Esophagus (tissue), 2 donors: ENCODE measurements at regions not wholly inside any gene's neighbourhood (a gene's known extent, or its start where the extent isn't known, plus 50 kb on each side); places are given as distances from the start of the nearest gene placed in this dataset.
"Not testable (repeated sequence)": the region's sequence is repeated elsewhere in the genome, so short reads cannot be mapped to it uniquely, and the experiment has no call there.

Experiments used
- H3K27ac ChIP-seq, 2 donors: one replicate each; pipeline ENCODE4 v1.5.1; 2013; ENCODE audit warnings: low read depth in 2 of 2, mild to moderate bottlenecking in 2 of 2, inconsistent platforms in 1 of 2, low read length in 1 of 2, moderate library complexity in 1 of 2
- H3K27me3 ChIP-seq, 2 donors: one replicate each; pipeline ENCODE4 v1.6.1; 2013; ENCODE audit warnings: low read length in 2 of 2, control low read depth in 1 of 2, mild to moderate bottlenecking in 1 of 2; ENCODE audit not compliant: insufficient read depth in 2 of 2, control insufficient read depth in 1 of 2
- H3K36me3 ChIP-seq, 2 donors: one replicate each; pipeline ENCODE4 v1.6.1; 2013; ENCODE audit warnings: low read length in 1 of 2; ENCODE audit not compliant: control insufficient read depth in 2 of 2, insufficient read depth in 2 of 2
- H3K4me1 ChIP-seq, 2 donors: one replicate each; pipeline ENCODE4 v1.6.1; 2013; ENCODE audit warnings: low read length in 1 of 2; ENCODE audit not compliant: control insufficient read depth in 2 of 2, insufficient read depth in 2 of 2
- H3K4me3 ChIP-seq, 2 donors: one replicate each; pipeline ENCODE4 v1.5.1; 2013; ENCODE audit warnings: low read length in 2 of 2, mild to moderate bottlenecking in 2 of 2, low read depth in 1 of 2, moderate library complexity in 1 of 2
- H3K9me3 ChIP-seq, 2 donors: one replicate each; pipeline ENCODE4 v1.6.1; 2013; ENCODE audit warnings: mild to moderate bottlenecking in 2 of 2, low read depth in 1 of 2, low read length in 1 of 2, moderate library complexity in 1 of 2; ENCODE audit not compliant: control insufficient read depth in 2 of 2, insufficient read depth in 1 of 2
- WGBS, 2 donors: extraction: QIAGEN DNeasy Blood & Tissue Kit; methylation state at CpG; one replicate each; pipeline ENCODE4 v1.1.7; 2013; 5-methylcytosine and 5-hydroxymethylcytosine counted together
- donor health status: healthy with polysubstance abuse.
- donor health status: Bipolar disorder and iron deficiency.

DNA sequence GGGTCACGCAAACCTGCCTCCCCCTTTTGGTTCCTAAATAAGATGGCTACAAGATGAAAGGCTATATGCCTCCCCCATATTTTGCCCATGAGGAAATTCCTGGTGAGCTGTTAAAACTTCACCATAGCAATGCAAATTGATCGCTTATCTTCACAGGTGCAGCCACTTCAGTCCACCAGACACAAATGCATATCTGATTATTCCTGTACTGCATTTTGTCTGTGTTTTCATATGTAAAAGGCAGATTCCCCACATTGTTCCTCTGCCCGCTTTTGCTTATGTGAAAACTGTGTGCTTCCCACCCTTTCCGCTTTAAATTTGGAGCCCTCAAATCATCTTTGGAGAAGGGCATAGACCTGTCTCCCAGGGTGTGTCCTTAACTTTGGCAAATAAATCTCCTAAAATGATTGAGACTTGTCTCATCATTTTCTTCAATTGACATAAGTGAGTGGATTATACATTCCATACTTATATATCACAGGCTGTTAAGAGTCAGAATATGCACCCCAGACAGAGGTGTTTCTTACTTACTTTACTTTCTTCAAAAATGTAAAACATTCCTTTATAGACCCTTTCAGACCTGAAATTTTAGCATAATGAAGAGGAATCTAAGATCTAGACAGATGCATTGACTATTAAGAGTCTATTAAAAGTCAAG, 116.4 kb downstream of the CASP12 start:
- Histone ChIP-seq H3K27ac (no peak overlapping the region), H3K4me1 (peaks cover 0 to 2% of the 10 kb centered on the region in 2 donors), H3K4me3 (no peak overlapping the region), H3K27me3 (no peaks in the 10 kb centered on the region), H3K9me3 (no peaks in the 10 kb centered on the region), H3K36me3 (no peaks in the 10 kb centered on the region)
- 91% methylated on average over 4 of the region's 4 CpGs for WGBS, 2 donors

DNA sequence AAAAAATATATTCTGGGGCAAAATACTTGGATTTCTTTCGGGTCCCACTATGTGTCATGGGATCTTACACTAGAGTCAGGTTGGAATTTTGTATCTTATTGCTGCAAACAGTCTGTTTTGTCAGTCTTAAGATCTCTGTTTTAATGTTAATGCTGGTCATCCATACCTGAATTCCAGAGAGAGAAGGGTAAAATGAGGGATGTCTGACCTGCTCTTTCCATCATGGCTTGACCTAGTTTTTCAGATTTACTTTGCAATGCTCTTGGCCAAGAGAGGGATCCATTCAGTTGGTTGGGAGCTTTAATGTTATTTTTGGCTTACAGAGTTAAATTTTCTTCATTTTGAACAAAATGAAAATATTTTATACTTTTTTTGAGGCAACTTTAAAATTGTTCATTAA, 117.2 kb downstream of the CASP12 start:
- Histone ChIP-seq H3K27me3 (no peaks in the 10 kb centered on the region), H3K27ac (no peak overlapping the region), H3K4me1 (peaks cover 0 to 2% of the 10 kb centered on the region in 2 donors), H3K4me3 (no peak overlapping the region), H3K36me3 (no peaks in the 10 kb centered on the region), H3K9me3 (no peaks in the 10 kb centered on the region)
- 69 to 82% methylated on average over 1 of the region's 1 CpG for WGBS, 2 donors

DNA sequence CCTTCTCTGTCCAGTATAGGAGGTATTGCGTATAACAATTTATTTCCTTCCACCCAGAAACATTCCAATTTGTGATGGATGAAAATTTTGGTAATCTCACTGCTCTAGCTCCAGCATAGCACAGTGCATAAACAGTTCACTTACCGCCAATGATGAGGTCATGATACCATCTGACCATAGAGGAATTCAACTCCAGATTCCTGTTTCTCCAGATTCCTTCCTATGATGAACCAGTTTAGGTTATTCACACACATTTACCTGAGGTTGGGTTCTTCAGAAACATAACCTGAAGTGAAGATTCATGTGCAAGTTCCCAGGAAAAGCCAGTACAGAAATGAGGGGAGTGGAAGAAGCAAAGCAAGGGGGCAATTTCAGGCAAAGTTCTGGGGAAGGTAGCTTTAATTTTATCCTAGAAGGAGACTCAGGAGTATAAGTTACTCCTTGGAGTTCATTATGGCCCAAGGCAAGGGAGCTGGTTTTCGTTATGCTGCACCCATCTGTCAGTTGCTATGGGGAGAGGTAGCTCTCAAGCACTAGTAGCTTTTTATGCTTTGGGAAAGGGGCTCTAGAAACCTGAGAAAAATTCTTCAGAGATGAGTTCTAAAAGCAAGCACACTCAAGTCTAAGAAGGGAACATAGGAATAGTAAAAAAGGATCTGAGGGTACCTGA, 121.6 kb downstream of the CASP12 start:
- H3K4me1 ChIP-seq = peaks cover 0 to 2% of the 10 kb centered on the region in 2 donors
- no peaks in the 10 kb centered on the region for H3K27me3 ChIP-seq
- no peaks in the 10 kb centered on the region for H3K36me3 ChIP-seq
- no peaks in the 10 kb centered on the region for H3K9me3 ChIP-seq
- WGBS, 2 donors = 84 to 86% methylated on average over 3 of the region's 3 CpGs
- H3K27ac ChIP-seq = peak overlapping the region in 1 of 2 donors; percentile 56
- no peak overlapping the region for H3K4me3 ChIP-seq

DNA sequence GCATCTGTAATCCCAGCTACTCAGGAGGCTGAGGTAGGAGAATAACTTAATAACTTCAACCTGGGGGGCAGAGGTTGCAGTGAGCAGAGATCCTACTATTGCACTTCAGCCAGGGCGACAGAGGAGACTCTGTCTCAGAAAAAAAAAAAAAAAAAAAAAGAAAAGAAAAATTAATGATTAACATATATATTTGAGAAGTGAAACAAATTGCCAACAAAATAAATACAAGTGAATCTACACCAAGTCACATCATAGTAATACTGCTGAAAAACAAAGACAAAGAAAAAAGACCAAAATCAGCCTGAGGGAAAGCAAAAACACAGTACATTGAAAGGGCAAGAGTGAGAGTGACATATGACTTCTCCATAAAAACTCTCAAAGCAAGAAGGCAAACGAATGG, 123.7 kb downstream of the CASP12 start:
- Histone ChIP-seq H3K9me3 (no peaks in the 10 kb centered on the region), H3K4me1 (peaks cover 0 to 2% of the 10 kb centered on the region in 2 donors), H3K27ac (no peak overlapping the region), H3K4me3 (no peak overlapping the region), H3K36me3 (no peaks in the 10 kb centered on the region), H3K27me3 (no peaks in the 10 kb centered on the region)
- WGBS, 2 donors = 67 to 81% methylated on average over 2 of the region's 2 CpGs

DNA sequence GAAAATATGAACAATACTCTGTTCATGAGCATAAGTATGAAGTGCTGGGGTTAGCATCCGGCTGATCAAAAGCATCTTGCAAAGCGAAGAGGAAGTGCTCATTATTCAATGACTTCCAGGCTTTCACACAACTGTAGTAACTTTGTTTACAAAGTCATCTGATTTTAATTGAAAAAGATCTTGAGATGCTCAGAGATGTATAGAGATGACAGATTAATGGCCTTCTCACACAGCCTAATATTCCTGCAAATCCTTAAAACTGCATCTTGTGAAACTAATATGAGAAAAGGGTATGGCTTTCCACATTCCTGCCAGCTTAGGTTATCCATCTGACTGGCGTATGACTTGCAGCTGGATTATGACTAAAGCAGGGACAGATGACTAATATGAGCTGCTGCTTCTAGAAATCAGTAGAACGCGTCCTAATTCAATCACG, 125.4 kb downstream of the CASP12 start:
- WGBS, 2 donors = 21 to 35% methylated on average over 6 of the region's 6 CpGs
- Histone ChIP-seq H3K4me3 (no peak overlapping the region), H3K4me1 (peaks cover 0 to 2% of the 10 kb centered on the region in 2 donors), H3K36me3 (no peaks in the 10 kb centered on the region), H3K27me3 (no peaks in the 10 kb centered on the region), H3K27ac (peak overlapping the region in 1 of 2 donors; percentile 69), H3K9me3 (no peaks in the 10 kb centered on the region)

DNA sequence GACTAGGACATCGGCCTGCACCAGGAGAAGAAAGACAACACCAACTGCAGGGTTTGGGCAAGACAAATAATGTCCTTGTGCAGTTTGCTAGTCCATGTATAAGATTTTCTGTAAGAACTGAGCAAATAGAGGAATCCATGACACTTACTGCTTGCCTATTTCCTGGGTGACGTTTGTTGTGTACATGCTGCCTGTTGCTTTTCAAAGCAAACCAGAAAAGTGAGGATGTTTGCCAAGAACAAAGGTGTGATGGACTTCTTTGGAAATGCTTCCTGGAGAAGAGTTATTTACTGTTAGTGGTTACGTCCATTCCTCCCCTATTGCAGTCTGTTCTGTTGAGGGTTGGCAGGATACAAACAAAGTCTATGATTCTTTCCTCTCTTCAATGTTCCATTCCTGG, 126.5 kb downstream of the CASP12 start:
- Histone ChIP-seq H3K4me3 (no peak overlapping the region), H3K27me3 (no peaks in the 10 kb centered on the region), H3K4me1 (no peaks in the 10 kb centered on the region), H3K27ac (peak overlapping the region; percentile 38 to 85), H3K9me3 (no peaks in the 10 kb centered on the region), H3K36me3 (no peaks in the 10 kb centered on the region)
- WGBS, 2 donors = 64 to 66% methylated on average over 3 of the region's 3 CpGs

DNA sequence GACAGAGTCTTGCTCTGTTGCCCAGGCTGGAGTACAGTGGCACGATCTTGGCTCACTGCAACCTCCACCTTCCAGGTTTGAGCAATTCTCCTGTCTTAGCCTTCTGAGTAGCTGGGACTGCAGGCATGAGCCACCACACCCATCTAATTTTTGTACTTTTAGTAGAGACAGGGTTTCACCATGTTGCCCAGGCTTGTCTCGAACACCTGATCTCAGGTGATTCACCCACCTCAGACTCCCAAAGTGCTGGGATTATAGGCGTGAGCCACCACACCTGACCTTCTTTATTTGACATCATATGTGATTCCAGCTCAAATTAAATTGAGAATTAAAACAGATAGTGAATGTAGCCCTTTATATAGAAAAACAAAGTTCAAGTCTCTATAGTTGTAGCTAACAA, 127.2 kb downstream of the CASP12 start:
- H3K4me3 ChIP-seq, H3K9me3 ChIP-seq, H3K4me1 ChIP-seq, H3K36me3 ChIP-seq, H3K27me3 ChIP-seq: not testable (repeated sequence)
- peak overlapping the region; percentile 22 to 38 for H3K27ac ChIP-seq
- WGBS, 2 donors = 66 to 77% methylated on average over 3 of the region's 3 CpGs

DNA sequence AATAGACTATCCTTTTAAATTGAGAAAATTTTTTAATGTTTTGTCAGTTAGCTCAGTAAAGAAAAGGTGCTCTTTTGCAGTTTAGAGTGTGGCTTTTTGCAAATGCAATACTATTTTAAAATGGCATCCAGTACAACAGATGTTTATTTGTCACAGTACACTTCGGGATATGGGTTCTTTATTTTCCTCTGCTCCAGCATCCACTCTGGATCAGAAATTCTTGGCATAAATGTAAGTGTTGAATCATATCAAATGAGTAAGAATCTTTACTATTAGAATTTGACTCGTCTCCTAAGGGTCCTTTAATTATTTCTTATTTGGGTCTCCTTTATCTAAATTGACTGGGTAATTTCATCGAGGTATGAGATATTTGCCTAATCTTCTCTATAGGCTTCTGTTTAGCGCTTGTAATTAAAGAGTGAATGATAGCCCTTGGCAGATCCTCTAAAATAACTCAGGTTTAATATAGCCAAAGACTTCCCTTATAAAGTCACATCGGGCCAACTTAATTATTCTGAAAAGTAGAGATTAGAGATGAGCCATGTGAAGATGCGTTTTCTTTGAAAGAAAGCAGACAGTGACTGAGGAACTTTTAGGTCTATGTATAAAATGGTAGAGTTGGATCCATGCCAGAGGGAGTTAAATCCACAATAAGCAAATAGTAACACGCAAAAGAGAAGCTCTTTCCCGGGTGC, 132.7 kb downstream of the CASP12 start:
- H3K4me1 ChIP-seq = no peaks in the 10 kb centered on the region
- H3K9me3 ChIP-seq = no peaks in the 10 kb centered on the region
- H3K27me3 ChIP-seq = no peaks in the 10 kb centered on the region
- WGBS, 2 donors = 76 to 78% methylated on average over 8 of the region's 8 CpGs
- H3K4me3 ChIP-seq = no peak overlapping the region
- H3K27ac ChIP-seq = no peak overlapping the region
- H3K36me3 ChIP-seq = no peaks in the 10 kb centered on the region

DNA sequence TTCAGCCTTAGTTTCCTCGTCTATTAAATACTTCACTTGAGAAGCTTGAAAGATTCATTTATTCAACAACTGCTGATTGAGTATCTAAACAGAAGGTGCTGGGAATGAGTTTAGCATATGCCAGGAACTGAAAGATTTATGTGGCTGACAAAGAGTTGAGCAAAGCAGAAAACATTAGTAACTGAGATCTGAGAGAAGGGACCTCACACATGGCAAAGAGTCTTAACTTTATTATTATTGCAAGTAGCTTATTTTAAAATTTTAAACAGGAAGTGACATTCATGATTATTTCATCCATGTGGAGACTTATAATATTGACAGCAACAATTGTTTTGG, 133.6 kb downstream of the CASP12 start:
- Histone ChIP-seq H3K4me1 (no peaks in the 10 kb centered on the region), H3K36me3 (no peaks in the 10 kb centered on the region), H3K27me3 (no peaks in the 10 kb centered on the region), H3K4me3 (no peak overlapping the region), H3K27ac (no peak overlapping the region), H3K9me3 (no peaks in the 10 kb centered on the region)
- WGBS, 2 donors = 45 to 61% methylated on average over 1 of the region's 1 CpG
